ENCODE measurements at regions not wholly inside any gene's neighbourhood (a gene's known extent, or its start where the extent isn't known, plus 50 kb on each side); places are given as distances from the start of the nearest gene placed in this dataset.

GRCh38 chr1:187477103-187477502, 648.4 kb downstream of the PLA2G4A start:
- TF ChIP-seq CTCF (IDR thresholded peaks at IDR 0.05) (no peak), POLR2A (IDR thresholded peaks at IDR 0.05) (no peak)

Data from sigmoid colon (tissue), 3 donors.